WTC11 (cell line): ENCODE measurements at regions not wholly inside any gene's neighbourhood (a gene's known extent, or its start where the extent isn't known, plus 50 kb on each side); places are given as distances from the start of the nearest gene placed in this dataset.

Experiments used
- AFF4 ChIP-seq: sonication (generic); formaldehyde crosslinking; IDR thresholded peaks from 2 replicates; pipeline ENCODE4 v1.8.1; 2023; ENCODE audit warnings: mild to moderate bottlenecking, missing genetic modification reagents, borderline replicate concordance
- ATF3 ChIP-seq: sonication (generic); formaldehyde crosslinking; conservative IDR thresholded peaks from 2 replicates; pipeline ENCODE4 v1.8.1; 2022; ENCODE audit warnings: mild to moderate bottlenecking, missing genetic modification reagents
- CREB1 ChIP-seq: sonication (generic); formaldehyde crosslinking; IDR thresholded peaks from 2 replicates; pipeline ENCODE4 v1.8.0; 2023; ENCODE audit warnings: mild to moderate bottlenecking, missing genetic modification reagents
- MAX ChIP-seq: sonication (generic); formaldehyde crosslinking; IDR thresholded peaks from 2 replicates; pipeline ENCODE4 v1.8.0; 2022; ENCODE audit warnings: mild to moderate bottlenecking, missing genetic modification reagents
- NFYB ChIP-seq: sonication (generic); formaldehyde crosslinking; conservative IDR thresholded peaks from 2 replicates; pipeline ENCODE4 v1.8.0; 2022; ENCODE audit warnings: low read depth, missing genetic modification reagents
- TEAD4 ChIP-seq: sonication (generic); formaldehyde crosslinking; IDR thresholded peaks from 2 replicates; pipeline ENCODE4 v1.8.0; 2022; ENCODE audit warnings: mild to moderate bottlenecking, missing genetic modification reagents
- TP53 ChIP-seq: sonication (generic); formaldehyde crosslinking; IDR thresholded peaks from 2 replicates; pipeline ENCODE4 v1.8.1; 2023; ENCODE audit warnings: mild to moderate bottlenecking, missing genetic modification reagents
- ZNF671 ChIP-seq: fragments of 250-450 bp; sonication (Bioruptor Pico); IDR thresholded peaks from 2 replicates; pipeline ENCODE4 v1.8.0; 2021; ENCODE audit warnings: mild to moderate bottlenecking
- TF ChIP-seq, protein P1 (sequence below): fragments of 200-600 bp; IDR thresholded peaks from 2 replicates; pipeline ENCODE4 v1.8.0; 2022; ENCODE audit warnings: antibody characterized with exemption
- TF ChIP-seq, protein P2 (sequence below): sonication (generic); formaldehyde crosslinking; IDR thresholded peaks from 2 replicates; pipeline ENCODE4 v1.8.1; 2023; ENCODE audit warnings: mild to moderate bottlenecking, missing genetic modification reagents
- TF ChIP-seq, protein P3 (sequence below): sonication (generic); formaldehyde crosslinking; IDR thresholded peaks from 2 replicates; pipeline ENCODE4 v1.8.1; 2022; ENCODE audit warnings: low read depth, missing genetic modification reagents, borderline replicate concordance

- TF ChIP-seq, protein P1, sequence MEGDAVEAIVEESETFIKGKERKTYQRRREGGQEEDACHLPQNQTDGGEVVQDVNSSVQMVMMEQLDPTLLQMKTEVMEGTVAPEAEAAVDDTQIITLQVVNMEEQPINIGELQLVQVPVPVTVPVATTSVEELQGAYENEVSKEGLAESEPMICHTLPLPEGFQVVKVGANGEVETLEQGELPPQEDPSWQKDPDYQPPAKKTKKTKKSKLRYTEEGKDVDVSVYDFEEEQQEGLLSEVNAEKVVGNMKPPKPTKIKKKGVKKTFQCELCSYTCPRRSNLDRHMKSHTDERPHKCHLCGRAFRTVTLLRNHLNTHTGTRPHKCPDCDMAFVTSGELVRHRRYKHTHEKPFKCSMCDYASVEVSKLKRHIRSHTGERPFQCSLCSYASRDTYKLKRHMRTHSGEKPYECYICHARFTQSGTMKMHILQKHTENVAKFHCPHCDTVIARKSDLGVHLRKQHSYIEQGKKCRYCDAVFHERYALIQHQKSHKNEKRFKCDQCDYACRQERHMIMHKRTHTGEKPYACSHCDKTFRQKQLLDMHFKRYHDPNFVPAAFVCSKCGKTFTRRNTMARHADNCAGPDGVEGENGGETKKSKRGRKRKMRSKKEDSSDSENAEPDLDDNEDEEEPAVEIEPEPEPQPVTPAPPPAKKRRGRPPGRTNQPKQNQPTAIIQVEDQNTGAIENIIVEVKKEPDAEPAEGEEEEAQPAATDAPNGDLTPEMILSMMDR: no peak
- TF ChIP-seq TP53 (no peak), MAX (CRISPR knock-in tag) (no peak), ATF3 (no peak), CREB1 (CRISPR knock-in tag) (no peak), AFF4 (CRISPR knock-in tag) (no peak), NFYB (no peak), TEAD4 (CRISPR knock-in tag) (no peak), ZNF671 (CRISPR knock-in tag) (no peak)
- TF ChIP-seq, protein P2, sequence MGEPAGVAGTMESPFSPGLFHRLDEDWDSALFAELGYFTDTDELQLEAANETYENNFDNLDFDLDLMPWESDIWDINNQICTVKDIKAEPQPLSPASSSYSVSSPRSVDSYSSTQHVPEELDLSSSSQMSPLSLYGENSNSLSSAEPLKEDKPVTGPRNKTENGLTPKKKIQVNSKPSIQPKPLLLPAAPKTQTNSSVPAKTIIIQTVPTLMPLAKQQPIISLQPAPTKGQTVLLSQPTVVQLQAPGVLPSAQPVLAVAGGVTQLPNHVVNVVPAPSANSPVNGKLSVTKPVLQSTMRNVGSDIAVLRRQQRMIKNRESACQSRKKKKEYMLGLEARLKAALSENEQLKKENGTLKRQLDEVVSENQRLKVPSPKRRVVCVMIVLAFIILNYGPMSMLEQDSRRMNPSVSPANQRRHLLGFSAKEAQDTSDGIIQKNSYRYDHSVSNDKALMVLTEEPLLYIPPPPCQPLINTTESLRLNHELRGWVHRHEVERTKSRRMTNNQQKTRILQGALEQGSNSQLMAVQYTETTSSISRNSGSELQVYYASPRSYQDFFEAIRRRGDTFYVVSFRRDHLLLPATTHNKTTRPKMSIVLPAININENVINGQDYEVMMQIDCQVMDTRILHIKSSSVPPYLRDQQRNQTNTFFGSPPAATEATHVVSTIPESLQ (CRISPR knock-in tag): no peak
- TF ChIP-seq, protein P3, sequence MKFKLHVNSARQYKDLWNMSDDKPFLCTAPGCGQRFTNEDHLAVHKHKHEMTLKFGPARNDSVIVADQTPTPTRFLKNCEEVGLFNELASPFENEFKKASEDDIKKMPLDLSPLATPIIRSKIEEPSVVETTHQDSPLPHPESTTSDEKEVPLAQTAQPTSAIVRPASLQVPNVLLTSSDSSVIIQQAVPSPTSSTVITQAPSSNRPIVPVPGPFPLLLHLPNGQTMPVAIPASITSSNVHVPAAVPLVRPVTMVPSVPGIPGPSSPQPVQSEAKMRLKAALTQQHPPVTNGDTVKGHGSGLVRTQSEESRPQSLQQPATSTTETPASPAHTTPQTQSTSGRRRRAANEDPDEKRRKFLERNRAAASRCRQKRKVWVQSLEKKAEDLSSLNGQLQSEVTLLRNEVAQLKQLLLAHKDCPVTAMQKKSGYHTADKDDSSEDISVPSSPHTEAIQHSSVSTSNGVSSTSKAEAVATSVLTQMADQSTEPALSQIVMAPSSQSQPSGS (CRISPR knock-in tag): no peak
Observed at GRCh38 chr3:66648975-66649374, 148.2 kb upstream of the LRIG1 start.
